OCI-LY7 (cell line): ENCODE measurements at regions not wholly inside any gene's neighbourhood (a gene's known extent, or its start where the extent isn't known, plus 50 kb on each side); places are given as distances from the start of the nearest gene placed in this dataset.

Experiments used
- CTCF ChIP-seq: fragments of 200-600 bp; sonication (generic); conservative IDR thresholded peaks from 2 replicates; pipeline ENCODE4 v1.5.1; 2014; ENCODE audit warnings: mild to moderate bottlenecking, antibody characterized with exemption, low read length, moderate library complexity, mixed read lengths
- EZH2phosphoT487 ChIP-seq: fragments of 200-600 bp; sonication (generic); IDR thresholded peaks from 2 replicates; pipeline ENCODE4 v1.6.1; 2018; ENCODE audit warnings: low read depth, borderline replicate concordance, mild to moderate bottlenecking, mixed run types, antibody characterized with exemption, low read length, moderate library complexity, mixed read lengths

- no peak for TF ChIP-seq CTCF
- no peak for TF ChIP-seq EZH2phosphoT487
These were observed 586.5 kb upstream of the TENM3 start for GRCh38 chr4:181656748-181657147.
